H9 (cell line): ENCODE measurements at regions not wholly inside any gene's neighbourhood (a gene's known extent, or its start where the extent isn't known, plus 50 kb on each side); places are given as distances from the start of the nearest gene placed in this dataset.

ENCODE experiments used
- DNase-seq: peaks from one replicate; pipeline ENCODE4 v3.0.0-alpha.2; 2017
- H2AFZ ChIP-seq: one replicate; pipeline ENCODE4 v1.6.1; 2013; ENCODE audit warnings: mild to moderate bottlenecking, low read length, control low read depth, moderate library complexity
- H2AK5ac ChIP-seq: 2 replicates; pipeline ENCODE4 v1.6.1; 2013; ENCODE audit warnings: low read length, control low read depth, mixed read lengths; ENCODE audit not compliant: insufficient read length
- H2BK120ac ChIP-seq: one replicate; pipeline ENCODE4 v1.6.1; 2013; ENCODE audit warnings: low read depth, mild to moderate bottlenecking, low read length, control low read depth, inconsistent platforms; ENCODE audit not compliant: poor library complexity, severe bottlenecking
- H2BK12ac ChIP-seq: 2 replicates; pipeline ENCODE4 v1.6.1; 2013; ENCODE audit warnings: low read length, control low read depth, mixed read lengths, low read depth; ENCODE audit not compliant: insufficient read length
- H2BK15ac ChIP-seq: 2 replicates; pipeline ENCODE4 v1.6.1; 2013; ENCODE audit warnings: low read depth, low read length, control low read depth
- H2BK20ac ChIP-seq: one replicate; pipeline ENCODE4 v1.6.1; 2013; ENCODE audit warnings: low read depth, mild to moderate bottlenecking, low read length, control low read depth, inconsistent platforms; ENCODE audit not compliant: poor library complexity, severe bottlenecking
- H2BK5ac ChIP-seq: 2 replicates; pipeline ENCODE4 v1.6.1; 2013; ENCODE audit warnings: low read length, control low read depth, mixed read lengths; ENCODE audit not compliant: insufficient read length
- H3K14ac ChIP-seq: 2 replicates; pipeline ENCODE4 v1.6.1; 2013; ENCODE audit warnings: low read length, control low read depth; ENCODE audit not compliant: insufficient read depth
- H3K18ac ChIP-seq: 2 replicates; pipeline ENCODE4 v1.6.1; 2013; ENCODE audit warnings: low read depth, mild to moderate bottlenecking, mixed read lengths, low read length, control low read depth; ENCODE audit not compliant: insufficient read length
- H3K23ac ChIP-seq: 2 replicates; pipeline ENCODE4 v1.6.1; 2013; ENCODE audit warnings: low read length, control low read depth, mixed read lengths, low read depth; ENCODE audit not compliant: insufficient read length
- H3K23me2 ChIP-seq: 2 replicates; pipeline ENCODE4 v1.6.1; 2013; ENCODE audit warnings: low read depth, mild to moderate bottlenecking, mixed read lengths, low read length, control low read depth; ENCODE audit not compliant: insufficient read length, poor library complexity, severe bottlenecking
- H3K27ac ChIP-seq: 2 replicates; pipeline ENCODE4 v1.5.1; 2013; ENCODE audit warnings: low read length, control low read depth, mixed read lengths, low read depth; ENCODE audit not compliant: insufficient read length
- H3K27me3 ChIP-seq: 2 replicates; pipeline ENCODE4 v1.6.1; 2013; ENCODE audit warnings: low read length, control low read depth, inconsistent platforms; ENCODE audit not compliant: insufficient read depth
- H3K4ac ChIP-seq: 2 replicates; pipeline ENCODE4 v1.6.1; 2013; ENCODE audit warnings: low read depth, mild to moderate bottlenecking, control low read depth, inconsistent platforms, low read length, moderate library complexity
- H3K4me1 ChIP-seq: 2 replicates; pipeline ENCODE4 v1.6.1; 2013; ENCODE audit warnings: low read length, control low read depth, inconsistent platforms; ENCODE audit not compliant: insufficient read depth
- H3K4me2 ChIP-seq: 2 replicates; pipeline ENCODE4 v1.6.1; 2013; ENCODE audit warnings: low read length, control low read depth, mixed read lengths; ENCODE audit not compliant: insufficient read length, insufficient read depth
- H3K56ac ChIP-seq: 2 replicates; pipeline ENCODE4 v1.6.1; 2013; ENCODE audit warnings: low read depth, mild to moderate bottlenecking, mixed read lengths, low read length, control low read depth; ENCODE audit not compliant: insufficient read length
- H3K79me1 ChIP-seq: 2 replicates; pipeline ENCODE4 v1.6.1; 2013; ENCODE audit warnings: low read depth, mild to moderate bottlenecking, moderate library complexity, low read length, control low read depth, inconsistent platforms; ENCODE audit not compliant: insufficient read depth, poor library complexity, severe bottlenecking
- H3K79me2 ChIP-seq: 2 replicates; pipeline ENCODE4 v1.6.1; 2013; ENCODE audit warnings: low read length, control low read depth, inconsistent platforms; ENCODE audit not compliant: insufficient read depth
- H3K9ac ChIP-seq: 2 replicates; pipeline ENCODE4 v1.6.1; 2013; ENCODE audit warnings: low read length, control low read depth, mixed read lengths; ENCODE audit not compliant: insufficient read length; ENCODE audit errors: extremely low read depth
- H3K9me3 ChIP-seq: one replicate; pipeline ENCODE4 v1.6.1; 2013; ENCODE audit warnings: low read depth, low read length, inconsistent platforms; ENCODE audit not compliant: control insufficient read depth
- H3T11ph ChIP-seq: one replicate; pipeline ENCODE4 v1.6.1; 2013; ENCODE audit warnings: mild to moderate bottlenecking, low read length, control low read depth, inconsistent platforms
- H4K20me1 ChIP-seq: one replicate; pipeline ENCODE4 v1.6.1; 2013; ENCODE audit not compliant: control insufficient read depth, insufficient read length, insufficient read depth
- H4K5ac ChIP-seq: 2 replicates; pipeline ENCODE4 v1.6.1; 2013; ENCODE audit warnings: low read depth, mild to moderate bottlenecking, mixed read lengths, low read length, control low read depth; ENCODE audit not compliant: insufficient read length
- H4K8ac ChIP-seq: replicated peaks from 2 replicates; pipeline ENCODE4 v1.6.1; 2013; ENCODE audit warnings: low read length, control low read depth, mixed read lengths, low read depth; ENCODE audit not compliant: insufficient read length
- H4K91ac ChIP-seq: 2 replicates; pipeline ENCODE4 v1.6.1; 2013; ENCODE audit warnings: low read depth, mild to moderate bottlenecking, moderate library complexity, mixed read lengths, low read length, control low read depth; ENCODE audit not compliant: insufficient read length
- H3K27ac Mint-ChIP-seq, 3 experiments: 2 replicates in 2 of 3; 3 replicates in 1 of 3; pipeline ENCODE4 v1.8.0; 2020 to 2021; ENCODE audit warnings: mixed read lengths in 3 of 3, mild to moderate bottlenecking in 1 of 3, moderate library complexity in 1 of 3
- H3K27me3 Mint-ChIP-seq: 2 replicates; pipeline ENCODE4 v1.8.0; 2021; ENCODE audit warnings: low read depth, mild to moderate bottlenecking, moderate library complexity, mixed read lengths
- H3K36me3 Mint-ChIP-seq, 3 experiments: 2 replicates in 2 of 3; 3 replicates in 1 of 3; pipeline ENCODE4 v1.8.0; 2020 to 2021; ENCODE audit warnings: low read depth in 3 of 3, mixed read lengths in 3 of 3; ENCODE audit not compliant: insufficient read depth in 1 of 3
- H3K4me1 Mint-ChIP-seq, 2 experiments: 2 replicates each; pipeline ENCODE4 v1.8.0; 2020; ENCODE audit warnings: mixed read lengths in 2 of 2
- H3K4me3 Mint-ChIP-seq, 2 experiments: 2 replicates in 1 of 2; 3 replicates in 1 of 2; pipeline ENCODE4 v1.8.0; 2020 to 2021; ENCODE audit warnings: mild to moderate bottlenecking in 2 of 2, mixed read lengths in 2 of 2, moderate library complexity in 1 of 2
- H3K9me3 Mint-ChIP-seq, 2 experiments: 2 replicates in 1 of 2; 3 replicates in 1 of 2; pipeline ENCODE4 v1.8.0; 2020; ENCODE audit warnings: mild to moderate bottlenecking in 2 of 2, mixed read lengths in 2 of 2, moderate library complexity in 1 of 2
- WGBS: extraction: QIAGEN DNeasy Blood & Tissue Kit; methylation state at CpG from one replicate; pipeline ENCODE4 v1.1.7; 2013; ENCODE audit warnings: missing lambda C conversion rate, low lambda C conversion rate, mixed read lengths; ENCODE audit not compliant: insufficient read length; ENCODE audit errors: extremely low coverage; 5-methylcytosine and 5-hydroxymethylcytosine counted together
- TF ChIP-seq, protein P1 (sequence below): fragments of 200-600 bp; sonication (generic); conservative IDR thresholded peaks from 3 replicates; pipeline ENCODE4 v1.8.0; 2021; ENCODE audit warnings: antibody characterized with exemption, mild to moderate bottlenecking

DNA sequence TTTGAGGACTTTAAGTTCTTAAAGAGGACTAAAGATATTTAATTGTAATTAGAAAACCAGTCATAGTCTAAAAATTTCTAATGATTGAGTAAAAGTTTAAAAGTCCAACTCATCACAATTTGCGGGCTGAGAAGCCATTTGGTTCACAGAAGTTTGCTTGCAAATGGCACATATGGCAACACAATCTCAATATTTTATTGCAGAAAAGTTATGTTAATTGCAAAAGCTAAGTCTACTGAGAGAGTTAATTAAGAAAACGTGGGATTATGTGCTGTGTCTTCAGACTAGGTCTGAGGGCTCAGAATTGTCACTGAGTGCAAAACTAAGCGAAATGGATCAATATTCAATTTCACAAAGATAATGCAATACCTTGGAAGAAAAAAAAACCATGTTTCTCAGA lies 289.7 kb downstream of the PYDC2 start:
- Histone ChIP-seq H3K79me1 (no peaks in the 10 kb centered on the region), H4K5ac (no peak overlapping the region), H2BK15ac (no peak overlapping the region), H2BK12ac (no peak overlapping the region), H3K14ac (no peak overlapping the region), H3T11ph (no peak overlapping the region), H2AK5ac (no peak overlapping the region), H3K79me2 (no peaks in the 10 kb centered on the region), H3K9ac (no peak overlapping the region), H2BK120ac (no peak overlapping the region), H3K9me3 (no peaks in the 10 kb centered on the region), H3K56ac (no peak overlapping the region), H3K4me2 (no peak overlapping the region), H2BK20ac (no peak overlapping the region), H3K23me2 (no peaks in the 10 kb centered on the region), H3K23ac (no peak overlapping the region), H4K91ac (no peak overlapping the region), H4K8ac (no peak overlapping the region), H4K20me1 (no peaks in the 10 kb centered on the region), H3K18ac (no peak overlapping the region), H3K4me1 (no peaks in the 10 kb centered on the region), H3K4ac (no peak overlapping the region), H3K27ac (no peak overlapping the region), H2BK5ac (no peak overlapping the region), H3K27me3 (no peaks in the 10 kb centered on the region), H2AFZ (no peak overlapping the region)
- Mint-ChIP-seq H3K4me1 (peaks cover 5% of the 10 kb centered on the region in 2 experiments; a peak in 3 of 4 replicates), H3K27me3 (no peaks in the 10 kb centered on the region), H3K9me3 (no peaks in the 10 kb centered on the region), H3K27ac (no peak overlapping the region), H3K4me3 (no peak overlapping the region), H3K36me3 (no peaks in the 10 kb centered on the region; a peak in 1 of 7 replicates)
- no peak for DNase-seq
- TF ChIP-seq, protein P1, sequence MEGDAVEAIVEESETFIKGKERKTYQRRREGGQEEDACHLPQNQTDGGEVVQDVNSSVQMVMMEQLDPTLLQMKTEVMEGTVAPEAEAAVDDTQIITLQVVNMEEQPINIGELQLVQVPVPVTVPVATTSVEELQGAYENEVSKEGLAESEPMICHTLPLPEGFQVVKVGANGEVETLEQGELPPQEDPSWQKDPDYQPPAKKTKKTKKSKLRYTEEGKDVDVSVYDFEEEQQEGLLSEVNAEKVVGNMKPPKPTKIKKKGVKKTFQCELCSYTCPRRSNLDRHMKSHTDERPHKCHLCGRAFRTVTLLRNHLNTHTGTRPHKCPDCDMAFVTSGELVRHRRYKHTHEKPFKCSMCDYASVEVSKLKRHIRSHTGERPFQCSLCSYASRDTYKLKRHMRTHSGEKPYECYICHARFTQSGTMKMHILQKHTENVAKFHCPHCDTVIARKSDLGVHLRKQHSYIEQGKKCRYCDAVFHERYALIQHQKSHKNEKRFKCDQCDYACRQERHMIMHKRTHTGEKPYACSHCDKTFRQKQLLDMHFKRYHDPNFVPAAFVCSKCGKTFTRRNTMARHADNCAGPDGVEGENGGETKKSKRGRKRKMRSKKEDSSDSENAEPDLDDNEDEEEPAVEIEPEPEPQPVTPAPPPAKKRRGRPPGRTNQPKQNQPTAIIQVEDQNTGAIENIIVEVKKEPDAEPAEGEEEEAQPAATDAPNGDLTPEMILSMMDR = no peak
- no CpG with 5 or more reads among the region's 3 CpGs for WGBS
